ENCODE measurements at regions not wholly inside any gene's neighbourhood (a gene's known extent, or its start where the extent isn't known, plus 50 kb on each side); places are given as distances from the start of the nearest gene placed in this dataset.

GRCh38 chr5:98568336-98568735 is 205.1 kb upstream of the RGMB start:
- ChIA-PET POLR2A (no interaction called here), CTCF (no interaction called here)
- ATAC-seq (ENCODE audit: low read depth) (no peak), DNase-seq (no peak)
- TF ChIP-seq, protein P1, sequence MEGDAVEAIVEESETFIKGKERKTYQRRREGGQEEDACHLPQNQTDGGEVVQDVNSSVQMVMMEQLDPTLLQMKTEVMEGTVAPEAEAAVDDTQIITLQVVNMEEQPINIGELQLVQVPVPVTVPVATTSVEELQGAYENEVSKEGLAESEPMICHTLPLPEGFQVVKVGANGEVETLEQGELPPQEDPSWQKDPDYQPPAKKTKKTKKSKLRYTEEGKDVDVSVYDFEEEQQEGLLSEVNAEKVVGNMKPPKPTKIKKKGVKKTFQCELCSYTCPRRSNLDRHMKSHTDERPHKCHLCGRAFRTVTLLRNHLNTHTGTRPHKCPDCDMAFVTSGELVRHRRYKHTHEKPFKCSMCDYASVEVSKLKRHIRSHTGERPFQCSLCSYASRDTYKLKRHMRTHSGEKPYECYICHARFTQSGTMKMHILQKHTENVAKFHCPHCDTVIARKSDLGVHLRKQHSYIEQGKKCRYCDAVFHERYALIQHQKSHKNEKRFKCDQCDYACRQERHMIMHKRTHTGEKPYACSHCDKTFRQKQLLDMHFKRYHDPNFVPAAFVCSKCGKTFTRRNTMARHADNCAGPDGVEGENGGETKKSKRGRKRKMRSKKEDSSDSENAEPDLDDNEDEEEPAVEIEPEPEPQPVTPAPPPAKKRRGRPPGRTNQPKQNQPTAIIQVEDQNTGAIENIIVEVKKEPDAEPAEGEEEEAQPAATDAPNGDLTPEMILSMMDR (IDR thresholded peaks at IDR 0.05) = no peak
- no peaks in the 10 kb centered on the region for H3K36me3 Mint-ChIP-seq (ENCODE audit: low read depth)
- intact Hi-C loops (cut with micrococcal nuclease) = no loop called here
- H3K9me3 Mint-ChIP-seq = peaks cover 2% of the 10 kb centered on the region
- H3K4me3 Mint-ChIP-seq = no peak overlapping the region
- H3K4me1 Mint-ChIP-seq = no peaks in the 10 kb centered on the region
- no peak overlapping the region for H3K27ac Mint-ChIP-seq
- no peaks in the 10 kb centered on the region for H3K27me3 Mint-ChIP-seq

- Mint-ChIP-seq H3K9me3 (peaks cover 2% of the 10 kb centered on the region), H3K27me3 (no peaks in the 10 kb centered on the region), H3K4me3 (no peak overlapping the region), H3K4me1 (no peaks in the 10 kb centered on the region), H3K27ac (no peak overlapping the region), H3K36me3 (ENCODE audit: low read depth) (no peaks in the 10 kb centered on the region)
- ATAC-seq (ENCODE audit: low read depth) (no peak), DNase-seq (no peak)
- ChIA-PET CTCF (no interaction called here), POLR2A (no interaction called here)
- TF ChIP-seq, protein P1 (IDR thresholded peaks at IDR 0.05) = no peak
- intact Hi-C loops (cut with micrococcal nuclease) = no loop called here
These were observed 204.2 kb upstream of the RGMB start for GRCh38 chr5:98569288-98569687.

DNA sequence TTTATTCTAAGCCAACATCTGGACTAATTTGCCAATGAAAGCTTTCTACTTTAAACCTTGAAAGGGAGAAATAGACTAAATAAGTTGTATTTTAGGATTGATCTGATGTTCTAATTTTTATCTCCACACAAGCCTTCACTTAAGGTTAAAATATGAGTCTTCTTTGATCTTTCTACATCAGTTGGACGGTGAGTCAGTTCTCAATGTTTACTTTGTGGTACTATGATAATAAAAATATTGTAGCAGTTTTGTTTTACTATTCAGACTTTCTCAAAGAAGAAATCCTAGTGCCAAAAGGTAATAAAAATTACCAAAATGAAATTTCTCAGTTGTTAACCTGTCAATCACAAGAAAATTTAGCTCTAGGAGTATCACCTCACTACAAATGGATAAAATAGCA is 203.5 kb upstream of the RGMB start:
- no peaks in the 10 kb centered on the region for H3K36me3 Mint-ChIP-seq (ENCODE audit: low read depth)
- peaks cover 2% of the 10 kb centered on the region for H3K9me3 Mint-ChIP-seq
- DNase-seq (no peak), ATAC-seq (ENCODE audit: low read depth) (no peak)
- no peak overlapping the region for H3K4me3 Mint-ChIP-seq
- CTCF ChIA-PET = no interaction called here
- intact Hi-C loops (cut with micrococcal nuclease) = no loop called here
- no peaks in the 10 kb centered on the region for H3K4me1 Mint-ChIP-seq
- no peak overlapping the region for H3K27ac Mint-ChIP-seq
- TF ChIP-seq, protein P1 (IDR thresholded peaks at IDR 0.05) = no peak
- no peaks in the 10 kb centered on the region for H3K27me3 Mint-ChIP-seq
- POLR2A ChIA-PET = no interaction called here

GRCh38 chr5:98570661-98571191 is 202.7 kb upstream of the RGMB start:
- Mint-ChIP-seq H3K36me3 (ENCODE audit: low read depth) (no peaks in the 10 kb centered on the region), H3K4me1 (no peaks in the 10 kb centered on the region), H3K4me3 (no peak overlapping the region), H3K27me3 (no peaks in the 10 kb centered on the region), H3K9me3 (peaks cover 2% of the 10 kb centered on the region), H3K27ac (no peak overlapping the region)
- TF ChIP-seq, protein P1 (IDR thresholded peaks at IDR 0.05) = no peak
- ATAC-seq (ENCODE audit: low read depth) (no peak), DNase-seq (no peak)
- intact Hi-C loops (cut with micrococcal nuclease) = no loop called here
- ChIA-PET CTCF (no interaction called here), POLR2A (no interaction called here)

DNA sequence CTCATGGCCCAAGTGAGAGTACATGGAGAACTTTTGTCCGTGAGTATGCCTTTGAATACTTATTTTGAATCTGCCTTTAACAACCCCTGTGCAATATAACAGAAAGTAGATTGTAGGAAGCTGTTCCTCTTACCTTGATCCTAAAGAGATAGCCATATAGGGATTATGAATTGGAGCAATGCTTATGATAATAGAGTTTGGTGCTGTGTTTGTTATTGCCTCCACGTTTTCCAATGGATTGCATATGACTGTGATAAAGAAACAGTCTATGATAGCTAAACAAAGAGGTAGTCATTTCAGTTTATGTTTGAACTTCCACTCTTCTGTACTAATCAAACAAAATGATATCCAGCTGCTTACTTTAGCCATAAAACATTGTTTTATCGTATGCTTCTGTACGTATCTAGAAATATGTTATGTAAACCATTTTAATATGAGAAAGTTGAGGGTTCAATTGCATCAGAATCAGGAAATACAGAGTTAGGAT is 199.6 kb upstream of the RGMB start:
- Mint-ChIP-seq H3K9me3 (peaks cover 2% of the 10 kb centered on the region), H3K4me1 (no peaks in the 10 kb centered on the region), H3K36me3 (ENCODE audit: low read depth) (no peaks in the 10 kb centered on the region), H3K27me3 (no peaks in the 10 kb centered on the region), H3K4me3 (no peak overlapping the region), H3K27ac (no peak overlapping the region)
- ATAC-seq (ENCODE audit: low read depth) (no peak), DNase-seq (no peak)
- intact Hi-C loops (cut with micrococcal nuclease) = no loop called here
- TF ChIP-seq, protein P1 (IDR thresholded peaks at IDR 0.05) = no peak
- POLR2A ChIA-PET = no interaction called here
- CTCF ChIA-PET = no interaction called here

Data from activated B cell treated with CpG ODN at 0.5 μM for 24 hours (primary cell).